Left cardiac atrium (tissue), 4 donors: ENCODE measurements at regions not wholly inside any gene's neighbourhood (a gene's known extent, or its start where the extent isn't known, plus 50 kb on each side); places are given as distances from the start of the nearest gene placed in this dataset.
"Not testable (repeated sequence)": the region's sequence is repeated elsewhere in the genome, so short reads cannot be mapped to it uniquely, and the experiment has no call there.

Experiments used
- ATAC-seq, 2 donors: fragments of 200-7000 bp; cut with Tn5 transposase; one replicate each; pipeline ENCODE4 v1.9.1; 2020; ENCODE audit warnings: mild to moderate bottlenecking in 2 of 2, moderate library complexity in 2 of 2
- DNase-seq: peaks from one replicate; pipeline ENCODE4 v3.0.0-alpha.2; 2020
- intact Hi-C, 2 donors: fragments of 100-400 bp; cut with DNase I; formaldehyde crosslinking; loops; one replicate each; pipeline versions ENCODE4 v1.14.1 to v1.15.1; 2022 to 2023
- donor health status: DM: no; HTN: yes; CAD: no.
- donor health status: DM: no; HTN: yes; CAD: no; lungs with severe emphysema.
- donor health status: DM: yes; HTN: yes; CAD: no.
- donor health status: Dilated cardiomyopathy.

DNA sequence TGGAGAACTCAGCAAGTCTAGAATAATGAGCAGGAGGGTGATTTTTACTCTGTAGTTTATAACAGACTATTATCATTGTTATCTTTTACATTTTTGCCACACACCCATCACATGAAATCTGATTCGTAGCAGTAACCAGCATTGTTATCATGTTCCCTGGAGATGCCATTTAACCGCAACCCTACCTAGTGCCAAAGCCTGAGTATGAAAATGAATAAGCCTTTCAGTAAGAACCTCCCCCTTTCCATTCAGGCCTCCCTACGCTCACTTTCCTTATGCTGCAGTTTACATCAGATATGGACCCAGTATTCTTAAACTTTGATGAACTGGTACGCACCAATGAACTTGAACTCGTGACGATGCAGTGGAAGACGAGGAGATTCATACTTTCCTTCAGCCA, 158.7 kb upstream of the SPRED1 start:
- intact Hi-C loops: no loop called here
- DNase-seq (no peak), ATAC-seq (no peak)

DNA sequence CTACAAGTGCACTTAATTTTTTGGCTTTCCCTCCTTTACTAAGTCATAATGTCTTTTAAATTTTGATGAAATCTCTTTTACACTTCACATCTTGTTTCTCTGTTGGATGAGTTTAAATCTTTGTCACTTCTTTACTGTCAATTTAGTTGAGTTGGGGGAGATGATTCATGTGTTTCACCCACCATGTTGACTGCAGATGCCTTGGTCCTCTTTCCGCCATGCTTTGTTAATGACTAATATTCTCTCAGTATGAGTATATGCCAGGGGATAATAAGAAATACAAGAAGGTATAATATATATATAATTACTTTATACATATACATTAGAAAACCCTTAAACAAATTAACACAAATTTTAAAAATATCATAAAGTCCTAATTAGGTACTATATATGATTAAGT, 149.7 kb upstream of the SPRED1 start:
- no peak for ATAC-seq
- DNase-seq: no peak
- intact Hi-C loops: no loop called here

- ATAC-seq: no peak
- intact Hi-C loops: no loop called here
- no peak for DNase-seq
These were observed 149.1 kb upstream of the SPRED1 start for GRCh38 chr15:38103564-38103963.

DNA sequence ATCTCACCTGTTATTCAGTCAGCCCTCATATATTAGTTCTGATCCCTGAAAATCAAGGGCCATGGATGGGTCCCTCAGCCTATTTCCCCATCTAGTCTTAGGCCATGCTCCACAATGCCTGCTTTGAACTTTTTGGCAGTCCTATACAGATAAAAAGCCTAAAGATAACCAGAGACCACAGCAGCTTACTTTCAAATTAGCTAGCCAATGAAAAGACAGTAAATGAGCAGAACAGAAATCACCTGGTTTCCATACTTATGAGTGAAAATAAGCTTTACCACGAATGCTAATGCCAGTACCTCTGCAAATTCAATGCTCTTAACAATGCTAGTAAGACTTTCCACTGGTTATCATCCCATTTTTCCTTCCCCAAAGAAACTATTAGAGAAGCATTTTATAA, 141.6 kb upstream of the SPRED1 start:
- intact Hi-C loops: no loop called here
- DNase-seq (no peak), ATAC-seq (no peak)

DNA sequence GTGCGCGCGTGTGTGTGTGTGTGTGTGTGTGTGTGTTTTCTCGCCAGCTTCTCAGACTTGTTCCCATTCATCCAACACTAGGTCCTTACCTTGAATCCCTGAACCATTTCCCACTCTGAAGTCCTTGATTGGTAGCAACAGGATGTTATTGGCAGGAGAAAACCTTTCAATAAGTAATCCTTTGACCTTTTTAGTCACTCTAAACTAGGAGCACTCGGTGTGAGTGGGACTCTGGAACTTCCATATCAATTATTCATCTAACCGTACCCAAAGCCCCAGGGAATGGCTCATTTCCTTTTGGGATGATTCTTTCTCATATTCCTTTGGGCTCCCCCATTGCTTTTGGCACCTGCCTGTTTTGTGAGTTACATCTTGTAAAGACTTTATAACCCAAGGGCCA, 140.2 kb upstream of the SPRED1 start:
- DNase-seq (no peak), ATAC-seq (no peak)
- intact Hi-C loops: no loop called here

DNA sequence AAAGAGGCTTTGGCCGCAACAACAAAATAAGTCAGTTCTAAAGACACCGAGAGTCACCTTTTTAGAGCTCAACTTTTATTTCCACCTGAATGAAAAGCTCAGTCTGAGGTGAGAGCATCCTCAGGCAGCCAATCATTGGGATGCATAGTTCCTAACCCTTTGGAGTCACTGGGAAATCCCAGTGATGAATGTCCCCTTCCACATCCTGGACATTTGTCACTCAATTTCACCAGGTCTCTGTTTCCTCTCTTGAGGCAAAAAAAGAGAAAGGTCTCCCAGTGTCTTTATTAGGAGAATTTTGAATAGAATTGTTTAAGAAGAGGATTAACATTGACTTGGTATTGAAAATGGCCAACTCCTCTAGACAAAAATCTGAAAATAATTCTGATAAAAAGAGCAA, 137.5 kb upstream of the SPRED1 start:
- ATAC-seq (no peak), DNase-seq (no peak)
- intact Hi-C loops: no loop called here

GRCh38 chr15:38117781-38118180, 134.9 kb upstream of the SPRED1 start:
- no peak for ATAC-seq
- intact Hi-C loops: no loop called here
- DNase-seq: no peak

DNA sequence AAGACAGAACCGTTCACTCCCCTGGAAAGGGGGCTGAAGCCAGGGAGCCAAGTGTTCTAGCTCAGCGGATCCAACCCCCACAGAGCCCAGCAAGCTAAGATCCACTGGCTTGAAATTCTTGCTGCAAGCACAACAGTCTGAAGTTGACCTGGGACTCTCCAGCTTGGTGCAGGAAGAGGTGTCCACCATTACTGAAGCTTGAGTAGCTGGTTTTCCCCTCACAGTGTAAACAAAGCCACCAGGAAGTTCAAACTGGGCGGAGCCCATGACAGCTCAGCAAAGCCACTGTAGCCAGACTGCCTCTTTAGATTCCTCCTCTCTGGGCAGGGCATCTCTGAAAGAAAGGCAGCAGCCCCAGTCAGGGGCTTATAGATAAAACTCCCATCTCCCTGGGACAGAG, 132.8 kb upstream of the SPRED1 start:
- ATAC-seq, intact Hi-C loops, DNase-seq: not testable (repeated sequence)

DNA sequence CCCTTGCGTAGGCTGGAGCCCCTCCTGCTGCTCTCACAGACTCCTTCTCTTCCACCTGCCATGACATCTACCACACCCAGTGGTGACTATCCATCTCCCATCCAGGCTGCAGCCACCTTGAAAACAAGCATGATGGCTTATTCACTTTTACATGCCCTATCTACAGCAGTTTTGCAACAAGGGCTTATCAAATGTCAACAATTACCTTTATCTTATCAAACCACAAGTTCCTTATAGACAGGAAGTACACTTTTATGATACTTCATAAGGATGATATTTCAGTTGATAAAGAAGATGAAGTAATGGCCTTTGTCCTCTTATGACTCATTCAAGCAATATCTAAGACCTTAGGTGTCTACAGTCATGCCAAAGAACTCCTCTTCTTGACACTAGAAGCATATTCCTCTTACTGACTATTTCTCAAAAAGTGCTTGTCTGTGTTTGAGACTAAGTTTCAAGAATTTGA, 125.3 kb upstream of the SPRED1 start:
- ATAC-seq (no peak), DNase-seq (no peak)
- intact Hi-C loops: no loop called here

GRCh38 chr15:38128341-38128781, 124.3 kb upstream of the SPRED1 start:
- DNase-seq (no peak), ATAC-seq (no peak)
- intact Hi-C loops: no loop called here

GRCh38 chr15:38128921-38129320, 123.7 kb upstream of the SPRED1 start:
- no peak for DNase-seq
- intact Hi-C loops: no loop called here

GRCh38 chr15:38129531-38130204, 123.0 kb upstream of the SPRED1 start:
- DNase-seq: peak; percentile 79

More at GRCh38 chr15:38128921-38129320, 123.7 kb upstream of the SPRED1 start:
- ATAC-seq: no peak

DNA sequence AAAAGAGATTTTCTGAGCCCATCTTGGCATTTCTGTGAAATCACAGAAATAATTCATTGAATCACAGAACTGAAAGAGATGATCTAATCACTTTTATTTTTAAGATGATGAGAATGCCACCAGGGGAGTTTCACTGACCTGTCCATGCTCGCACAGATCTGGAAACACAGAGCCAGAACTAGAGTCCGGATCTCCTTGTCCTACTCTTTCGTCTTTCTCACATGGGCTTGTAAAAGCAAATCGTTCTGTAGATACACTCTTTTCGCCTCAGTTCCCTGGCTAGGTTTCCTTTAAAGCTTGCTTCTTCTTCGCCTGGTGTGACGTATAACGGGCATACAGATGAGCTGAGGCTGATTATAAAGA, 122.5 kb upstream of the SPRED1 start:
- DNase-seq: no peak
- intact Hi-C loops: no loop called here
- peak in 1 of 2 donors; percentile 1 for ATAC-seq

More at GRCh38 chr15:38129531-38130204, 123.0 kb upstream of the SPRED1 start:
- peak; percentile 75 to 86 for ATAC-seq
- intact Hi-C loops: no loop called here

- DNase-seq: peak; percentile 82
- peak; percentile 86 to 90 for ATAC-seq
- intact Hi-C loops: no loop called here
These were observed 121.7 kb upstream of the SPRED1 start for GRCh38 chr15:38130740-38131498.

DNA sequence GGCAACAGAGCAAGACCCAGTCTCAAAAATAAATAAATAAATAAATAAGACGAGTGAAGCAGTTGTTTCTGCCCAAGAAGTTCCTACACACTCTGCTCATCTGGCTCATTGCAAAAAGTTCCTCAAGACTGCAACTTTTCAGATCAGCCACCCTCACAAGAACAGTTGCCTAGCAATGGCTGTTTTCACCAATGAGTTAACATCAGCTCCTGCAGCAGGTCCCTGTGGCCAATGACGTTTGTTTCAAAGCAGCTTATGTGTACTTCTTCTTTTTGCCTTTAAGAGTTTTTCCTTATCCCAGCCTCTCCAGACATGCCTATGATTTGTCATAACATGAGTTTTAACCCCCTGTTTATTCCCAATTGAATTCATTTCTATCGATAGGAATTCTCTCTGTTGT, 118.4 kb upstream of the SPRED1 start:
- ATAC-seq: no peak
- intact Hi-C loops: no loop called here
- DNase-seq: no peak

DNA sequence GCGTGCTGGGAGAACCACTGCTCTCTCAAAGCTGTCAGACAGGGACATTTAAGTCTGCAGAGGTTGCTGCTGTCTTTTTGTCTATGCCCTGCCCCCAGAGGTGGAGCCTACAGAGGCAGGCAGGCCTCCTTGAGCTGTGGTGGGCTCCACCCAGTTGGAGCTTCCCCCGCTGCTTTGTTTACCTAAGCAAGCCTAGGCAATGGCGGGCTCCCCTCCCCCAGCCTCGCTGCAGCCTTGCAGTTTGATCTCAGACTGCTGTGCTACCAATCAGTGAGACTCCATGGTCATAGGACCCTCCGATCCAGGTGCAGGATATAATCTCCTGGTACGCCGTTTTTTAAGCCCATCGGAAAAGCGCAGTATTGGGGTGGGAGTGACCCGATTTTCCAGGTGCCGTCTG, 110.4 kb upstream of the SPRED1 start:
- intact Hi-C loops, ATAC-seq: not testable (repeated sequence)

DNA sequence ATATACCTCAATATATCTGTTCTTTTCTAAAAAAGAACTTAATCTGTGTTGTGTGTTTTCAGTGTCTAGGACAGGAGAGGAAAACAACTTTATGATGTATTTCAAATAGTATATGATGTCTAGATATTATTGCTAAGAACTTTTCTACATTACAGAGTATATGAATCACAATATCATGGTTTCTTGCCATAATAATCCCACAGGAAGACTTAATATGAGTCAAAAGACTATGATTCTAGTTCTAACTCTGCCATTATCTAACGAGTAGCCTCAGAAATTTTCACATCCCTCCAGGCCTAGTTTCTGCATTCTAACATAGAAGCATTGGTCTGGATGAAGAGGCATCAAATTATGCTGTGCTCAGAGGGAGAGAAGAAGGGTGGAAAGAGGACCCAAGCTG, 107.7 kb upstream of the SPRED1 start:
- intact Hi-C loops: no loop called here
- DNase-seq: no peak
- ATAC-seq: no peak

More for the DNA sequence above, 110.4 kb upstream of the SPRED1 start:
- DNase-seq: not testable (repeated sequence)

GRCh38 chr15:38145651-38146111, 107.0 kb upstream of the SPRED1 start:
- ATAC-seq (no peak), DNase-seq (no peak)
- intact Hi-C loops: no loop called here

GRCh38 chr15:38147246-38147645, 105.4 kb upstream of the SPRED1 start:
- intact Hi-C loops: no loop called here
- DNase-seq: no peak
- no peak for ATAC-seq

DNA sequence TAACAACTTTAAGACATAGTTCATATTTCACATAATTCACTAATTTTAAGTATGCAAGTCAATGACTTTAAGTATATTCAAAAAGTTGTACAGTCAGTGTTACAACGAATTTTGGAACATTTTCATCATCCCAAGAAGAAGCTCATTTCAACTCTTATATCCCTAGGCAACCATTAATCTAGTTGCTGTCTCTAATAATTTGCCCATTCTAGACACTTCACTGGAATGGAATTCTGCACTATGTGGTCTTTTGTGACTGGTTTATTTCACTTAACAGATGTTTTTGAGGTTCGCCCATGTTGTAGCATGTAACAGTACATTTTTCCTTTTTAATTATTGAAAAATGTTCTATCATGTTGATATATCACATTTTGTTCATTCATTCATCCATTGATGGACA, 104.2 kb upstream of the SPRED1 start:
- intact Hi-C loops: no loop called here
- DNase-seq (no peak), ATAC-seq (no peak)

DNA sequence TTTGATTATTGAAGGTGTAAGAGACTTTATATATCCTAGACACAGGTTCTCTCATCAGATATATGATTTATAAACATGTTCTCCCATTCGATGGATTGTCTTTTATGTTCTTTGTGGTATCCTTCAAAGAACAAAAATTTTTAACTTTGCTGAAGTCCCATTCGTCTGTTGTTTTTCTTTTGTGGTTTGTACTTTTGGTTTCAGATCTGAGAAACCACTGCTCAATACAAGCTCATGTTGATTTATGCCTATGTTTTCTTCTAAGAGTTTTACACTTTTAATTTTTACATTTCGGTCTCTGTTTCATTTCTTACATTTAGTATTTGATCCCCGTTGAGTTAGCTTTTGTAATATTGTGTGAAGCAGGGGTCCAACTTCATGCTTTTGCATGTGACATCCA, 103.3 kb upstream of the SPRED1 start:
- intact Hi-C loops: no loop called here
- ATAC-seq: no peak
- DNase-seq: no peak
